ENCODE measurements at regions not wholly inside any gene's neighbourhood (a gene's known extent, or its start where the extent isn't known, plus 50 kb on each side); places are given as distances from the start of the nearest gene placed in this dataset.

DNA sequence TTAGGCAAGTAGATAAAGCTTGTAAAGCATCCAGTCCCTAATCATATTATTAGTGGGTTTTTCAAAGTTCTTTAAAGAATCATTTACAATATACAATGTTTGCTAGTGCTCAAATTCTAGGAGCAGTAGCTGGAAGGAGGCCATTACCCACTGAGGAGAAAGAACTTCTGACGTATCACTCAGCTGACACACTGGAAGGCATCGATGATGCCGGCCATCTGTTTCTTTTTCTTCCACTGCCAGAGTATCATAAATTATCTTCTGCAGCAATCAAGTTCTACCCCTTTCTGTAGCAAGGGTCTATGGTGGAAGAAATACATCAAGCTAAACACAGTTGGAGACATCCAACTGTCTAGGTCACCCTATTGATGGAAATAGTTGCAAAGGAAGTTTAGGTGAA lies 243.2 kb upstream of the LRRN1 start:
- H3K27ac ChIP-seq, result no peak overlapping the region
- in situ Hi-C loops (cut with MboI; ENCODE audit: low pct_ligation_motif_present in 1 of 4, low pct_unique_long_range_greater_than_20kb in 1 of 4, low sequenced_read_pairs in 3 of 4), result no loop called here
- H3K4me1 ChIP-seq, result no peaks in the 10 kb centered on the region
- H3K4me3 ChIP-seq, result no peak overlapping the region
- intact Hi-C loops (cut with DNase I; ENCODE audit: low total_unique reads), result no loop called here
- no peaks in the 10 kb centered on the region for H3K27me3 ChIP-seq
- no peak for DNase-seq
- no peaks in the 10 kb centered on the region for H3K9me3 ChIP-seq
- 40 to 60% methylated on average over 2 to 3 of the region's 3 CpGs for WGBS, 2 donors (ENCODE audit: low coverage in 1 of 2)
- H3K36me3 ChIP-seq, result no peaks in the 10 kb centered on the region
- TF ChIP-seq POLR2A (IDR thresholded peaks at IDR 0.05) (no peak), CTCF (IDR thresholded peaks at IDR 0.05) (no peak), EP300 (IDR thresholded peaks at IDR 0.05; ENCODE audit: low read depth) (no peak), POLR2AphosphoS5 (IDR thresholded peaks at IDR 0.05) (no peak)

DNA sequence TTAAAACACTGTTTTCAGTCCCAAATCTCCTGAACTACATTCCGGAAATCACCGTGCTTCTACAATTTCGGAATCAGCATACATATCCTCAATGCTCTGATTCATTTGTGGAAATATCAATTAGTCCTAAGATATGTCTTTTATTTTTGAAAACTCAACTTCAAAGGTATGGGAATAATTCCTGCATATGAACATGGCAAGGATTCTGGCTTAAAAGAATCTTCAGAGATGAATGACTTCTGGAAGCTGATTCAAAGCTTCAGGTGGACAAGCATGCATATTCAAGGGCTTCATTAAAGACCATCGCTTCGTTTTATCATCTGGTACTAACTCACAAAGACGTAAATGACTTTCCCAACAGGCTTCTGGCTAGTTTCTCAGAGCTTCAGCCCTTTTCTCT lies 246.0 kb upstream of the LRRN1 start:
- Histone ChIP-seq H3K36me3 (no peaks in the 10 kb centered on the region), H3K4me3 (no peak overlapping the region), H3K27me3 (no peaks in the 10 kb centered on the region), H3K27ac (no peak overlapping the region), H3K9me3 (no peaks in the 10 kb centered on the region), H3K4me1 (no peaks in the 10 kb centered on the region)
- DNase-seq, result no peak
- intact Hi-C loops (cut with DNase I; ENCODE audit: low total_unique reads) (no loop called here), in situ Hi-C loops (cut with MboI; ENCODE audit: low pct_ligation_motif_present in 1 of 4, low pct_unique_long_range_greater_than_20kb in 1 of 4, low sequenced_read_pairs in 3 of 4) (no loop called here)
- no peak for TF ChIP-seq POLR2AphosphoS5 (IDR thresholded peaks at IDR 0.05)
- no peak for TF ChIP-seq CTCF (IDR thresholded peaks at IDR 0.05)
- no peak for TF ChIP-seq POLR2A (IDR thresholded peaks at IDR 0.05)
- TF ChIP-seq EP300 (IDR thresholded peaks at IDR 0.05; ENCODE audit: low read depth), result no peak
- 89 to 92% methylated on average over 6 of the region's 6 CpGs for WGBS, 2 donors (ENCODE audit: low coverage in 1 of 2)

DNA sequence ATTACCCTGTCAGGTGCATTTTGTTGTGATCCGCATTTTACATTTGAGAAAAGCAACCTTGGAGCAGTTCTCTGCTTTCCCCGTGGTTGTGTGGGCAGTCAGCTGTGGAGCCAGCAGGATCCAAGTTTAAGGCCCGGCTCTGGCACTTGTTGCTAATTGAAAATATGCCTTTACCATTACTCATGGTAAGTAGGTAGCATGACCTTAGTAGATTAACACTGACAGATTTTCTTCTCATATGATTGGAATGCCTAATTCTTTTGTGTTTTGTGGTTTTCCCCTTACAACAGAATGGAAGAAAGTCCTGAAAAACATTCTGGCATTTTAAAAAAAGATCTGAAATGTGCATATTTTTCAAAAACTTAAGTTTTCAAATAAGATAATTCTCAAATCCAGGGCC lies 246.5 kb upstream of the LRRN1 start:
- DNase-seq, result no peak
- Histone ChIP-seq H3K4me1 (no peaks in the 10 kb centered on the region), H3K4me3 (no peak overlapping the region), H3K9me3 (no peaks in the 10 kb centered on the region), H3K36me3 (no peaks in the 10 kb centered on the region), H3K27me3 (no peaks in the 10 kb centered on the region), H3K27ac (no peak overlapping the region)
- 83% methylated on average over 3 of the region's 3 CpGs for WGBS, 2 donors (ENCODE audit: low coverage in 1 of 2)
- intact Hi-C loops (cut with DNase I; ENCODE audit: low total_unique reads) (no loop called here), in situ Hi-C loops (cut with MboI; ENCODE audit: low pct_ligation_motif_present in 1 of 4, low pct_unique_long_range_greater_than_20kb in 1 of 4, low sequenced_read_pairs in 3 of 4) (no loop called here)
- TF ChIP-seq POLR2A (IDR thresholded peaks at IDR 0.05) (no peak), POLR2AphosphoS5 (IDR thresholded peaks at IDR 0.05) (no peak), EP300 (IDR thresholded peaks at IDR 0.05; ENCODE audit: low read depth) (no peak), CTCF (IDR thresholded peaks at IDR 0.05) (no peak)

GRCh38 chr3:3551981-3552380 lies 247.2 kb upstream of the LRRN1 start:
- Histone ChIP-seq H3K27ac (no peak overlapping the region), H3K27me3 (no peaks in the 10 kb centered on the region), H3K4me1 (no peaks in the 10 kb centered on the region), H3K36me3 (no peaks in the 10 kb centered on the region), H3K4me3 (no peak overlapping the region), H3K9me3 (no peaks in the 10 kb centered on the region)
- intact Hi-C loops (cut with DNase I; ENCODE audit: low total_unique reads) (no loop called here), in situ Hi-C loops (cut with MboI; ENCODE audit: low pct_ligation_motif_present in 1 of 4, low pct_unique_long_range_greater_than_20kb in 1 of 4, low sequenced_read_pairs in 3 of 4) (no loop called here)
- no peak for DNase-seq
- TF ChIP-seq POLR2AphosphoS5 (IDR thresholded peaks at IDR 0.05), result no peak
- no peak for TF ChIP-seq POLR2A (IDR thresholded peaks at IDR 0.05)
- no peak for TF ChIP-seq CTCF (IDR thresholded peaks at IDR 0.05)
- no peak for TF ChIP-seq EP300 (IDR thresholded peaks at IDR 0.05; ENCODE audit: low read depth)

All from transverse colon (tissue), 4 donors.